ENCODE measurements at regions not wholly inside any gene's neighbourhood (a gene's known extent, or its start where the extent isn't known, plus 50 kb on each side); places are given as distances from the start of the nearest gene placed in this dataset.
"Not testable (repeated sequence)": the region's sequence is repeated elsewhere in the genome, so short reads cannot be mapped to it uniquely, and the experiment has no call there.

DNA sequence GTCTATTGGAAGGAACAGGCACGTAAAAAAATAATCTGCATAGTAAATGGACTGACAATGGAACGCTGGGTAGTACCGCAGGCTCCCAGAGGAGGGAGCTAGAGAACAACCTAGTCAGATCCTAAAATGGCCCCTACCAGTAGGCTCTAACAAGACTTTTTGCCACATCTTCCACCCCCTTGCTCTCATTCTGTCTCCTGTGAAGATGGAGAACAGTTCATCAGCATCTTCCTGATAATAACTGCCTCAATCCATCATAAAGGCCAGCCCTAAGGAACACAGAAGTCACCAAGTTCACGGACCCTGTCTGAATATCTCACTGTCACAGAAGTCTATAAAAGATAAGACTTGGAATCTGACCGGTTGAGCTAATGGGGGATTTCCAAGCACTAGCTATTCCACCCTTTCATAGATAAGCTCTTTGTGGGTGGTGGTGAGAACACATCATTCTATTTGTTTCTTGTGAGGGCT is 133.4 kb downstream of the SLC1A3 start:
- DNase-seq, result peak; percentile 34

DNA sequence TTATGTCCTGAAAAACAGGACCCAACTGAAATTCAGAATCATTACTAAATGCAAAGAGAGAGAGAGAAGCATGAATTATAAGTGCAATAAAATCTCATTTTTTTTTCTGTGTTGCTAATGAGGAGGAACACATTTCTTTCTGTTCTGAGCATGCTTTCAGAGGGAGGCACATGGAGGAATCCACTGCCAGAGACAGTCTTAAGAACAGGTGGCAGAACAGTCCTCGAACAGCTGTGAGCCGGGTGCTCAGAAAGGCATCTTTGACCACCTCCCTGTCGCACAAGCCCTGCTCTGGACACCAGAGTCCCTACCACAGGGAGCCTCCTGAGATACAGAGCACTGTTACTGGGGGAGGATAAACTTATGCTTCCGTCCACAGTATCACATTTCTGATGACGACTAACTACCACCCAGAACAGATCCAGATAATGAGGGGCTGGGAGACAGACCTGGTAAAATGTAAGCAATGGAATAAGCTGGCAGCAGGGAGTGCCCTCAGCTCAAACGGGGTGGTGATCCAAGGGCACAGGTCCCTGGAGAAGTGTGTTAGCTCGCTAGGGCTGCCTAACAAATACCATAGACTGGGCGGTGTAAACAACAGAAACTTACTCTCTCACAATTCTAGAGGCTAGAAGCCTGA is 134.0 kb downstream of the SLC1A3 start:
- no peak for DNase-seq

DNA sequence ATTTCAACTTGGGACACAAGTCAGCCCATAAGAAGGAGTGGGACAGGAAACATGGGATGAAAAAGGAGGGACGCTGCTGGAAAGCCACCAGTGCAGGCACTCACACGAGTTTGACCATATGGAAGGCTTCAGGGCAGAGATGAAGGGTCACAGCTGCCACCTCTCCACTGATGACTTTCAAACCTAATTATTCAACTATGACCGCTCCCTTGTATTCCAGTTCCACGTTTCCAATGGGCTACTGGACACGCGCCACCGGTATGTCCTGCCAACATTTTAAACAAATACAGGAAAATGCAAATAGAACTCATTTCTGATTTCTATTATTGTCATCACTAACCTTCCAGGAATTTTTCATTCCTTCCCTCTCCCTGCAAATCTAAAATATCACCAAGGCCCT is 134.7 kb downstream of the SLC1A3 start:
- no peak for DNase-seq

DNA sequence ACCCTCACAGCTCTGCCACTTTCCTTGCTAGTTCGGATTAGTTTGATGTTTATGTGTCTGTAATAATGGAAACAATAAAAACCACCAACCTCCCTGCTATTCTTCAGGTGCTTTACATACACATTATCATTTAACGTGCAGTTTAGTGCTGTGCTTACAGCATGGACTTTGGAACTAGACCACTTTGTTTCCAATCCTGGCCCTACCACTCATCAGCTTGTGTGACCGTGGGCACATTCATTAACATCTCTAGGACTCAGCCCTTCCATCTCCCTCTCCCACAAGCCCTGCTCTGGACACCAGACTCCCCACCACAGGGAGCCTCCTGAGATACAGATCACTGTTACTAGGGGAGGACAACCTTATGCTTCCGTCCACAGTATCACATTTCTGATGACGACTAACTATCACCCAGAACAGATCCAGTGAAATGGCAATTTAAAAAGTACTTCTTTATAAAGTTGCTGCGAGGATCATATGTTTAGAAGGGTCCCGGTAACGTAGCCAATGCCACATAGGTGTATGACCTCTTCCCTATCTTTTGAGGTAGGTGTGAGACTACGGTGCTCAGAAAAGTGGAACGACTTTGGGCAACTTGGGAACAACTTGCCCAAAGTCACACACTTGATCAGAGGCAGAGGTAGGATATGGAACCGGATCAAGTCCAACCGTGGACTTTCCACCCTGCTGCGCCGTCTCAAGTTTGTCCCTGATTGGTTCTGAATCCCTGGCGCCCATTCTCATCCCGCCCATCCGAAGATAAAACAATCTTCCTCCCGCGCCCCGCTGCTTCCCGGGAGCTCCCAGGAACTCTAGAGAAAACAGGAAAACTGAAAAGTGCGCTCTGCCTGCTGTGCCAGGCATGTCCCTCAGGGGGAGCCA is 132.4 kb upstream of the NIPBL start:
- no peak for DNase-seq

DNA sequence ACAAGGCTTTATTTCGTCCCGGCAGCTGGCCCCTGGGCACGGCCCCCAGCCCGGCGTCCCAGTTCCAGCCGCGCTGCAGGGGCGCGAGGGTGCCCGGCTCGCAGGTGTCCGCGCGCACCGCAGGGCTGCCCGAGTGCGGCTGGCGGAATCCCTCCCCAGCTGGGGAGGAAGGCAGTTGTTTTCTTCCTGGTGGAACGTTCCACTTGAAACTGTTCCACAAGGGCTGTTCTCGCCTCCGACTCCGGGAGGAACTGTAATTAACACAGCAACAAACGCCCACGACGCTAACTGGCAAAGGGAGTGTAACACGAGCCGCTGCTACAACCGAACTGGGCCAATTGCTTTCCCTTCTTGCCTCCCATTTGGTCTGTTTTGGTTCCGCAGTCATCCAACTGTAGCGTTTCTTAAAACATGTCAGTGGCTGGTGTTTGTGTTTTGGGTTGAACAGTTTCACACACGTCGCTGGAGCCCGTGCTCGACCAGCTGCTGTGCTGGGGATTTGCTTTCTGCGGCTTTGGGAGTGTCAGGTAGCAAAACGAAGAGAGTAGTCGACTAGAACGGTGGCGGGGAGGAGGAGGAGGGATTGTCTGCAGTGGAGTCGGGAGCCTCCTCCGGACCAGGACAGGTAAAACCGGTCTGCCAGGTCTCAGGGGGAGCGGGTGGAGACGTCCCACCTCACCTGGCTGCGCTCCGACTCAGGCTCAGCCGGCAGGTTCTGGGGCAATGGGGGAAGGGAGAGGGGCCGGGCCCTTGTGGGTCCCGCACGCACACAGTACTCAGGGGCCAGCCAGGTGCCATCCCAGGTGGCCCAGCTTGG is 131.6 kb upstream of the NIPBL start:
- DNase-seq, result peak; percentile 50

DNA sequence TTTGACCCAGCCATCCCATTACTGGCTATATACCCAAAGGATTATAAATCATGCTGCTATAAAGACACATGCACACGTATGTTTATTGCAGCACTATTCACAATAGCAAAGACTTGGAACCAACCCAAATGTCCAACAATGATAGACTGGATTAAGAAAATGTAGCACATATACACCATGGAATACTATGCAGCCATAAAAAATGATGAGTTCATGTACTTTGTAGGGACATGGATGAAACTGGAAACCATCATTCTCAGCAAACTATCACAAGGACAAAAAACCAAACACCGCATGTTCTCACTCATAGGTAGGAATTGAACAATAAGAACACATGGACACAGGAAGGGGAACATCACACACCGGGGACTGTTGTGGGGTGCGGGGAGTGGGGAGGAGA is 128.8 kb upstream of the NIPBL start:
- not testable (repeated sequence) for DNase-seq

DNA sequence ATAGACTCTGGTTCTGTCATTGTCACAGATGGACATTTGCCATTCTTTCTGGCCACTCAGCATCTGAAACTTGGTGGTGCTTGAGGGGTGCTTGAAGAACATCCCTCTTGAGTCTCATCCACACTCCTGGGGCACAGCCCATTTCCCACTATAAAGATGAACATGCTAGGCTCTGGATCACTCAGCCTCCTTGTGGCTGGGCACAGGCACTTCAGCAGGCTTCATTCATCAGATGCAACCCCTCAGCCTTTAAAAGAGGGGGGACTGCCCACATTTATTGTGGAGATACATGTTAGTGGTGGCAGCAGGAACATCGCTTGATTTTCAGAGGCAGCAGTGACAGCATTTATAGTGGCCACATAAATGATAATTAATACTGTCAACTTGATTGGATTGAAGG is 124.7 kb upstream of the NIPBL start:
- no peak for DNase-seq

DNA sequence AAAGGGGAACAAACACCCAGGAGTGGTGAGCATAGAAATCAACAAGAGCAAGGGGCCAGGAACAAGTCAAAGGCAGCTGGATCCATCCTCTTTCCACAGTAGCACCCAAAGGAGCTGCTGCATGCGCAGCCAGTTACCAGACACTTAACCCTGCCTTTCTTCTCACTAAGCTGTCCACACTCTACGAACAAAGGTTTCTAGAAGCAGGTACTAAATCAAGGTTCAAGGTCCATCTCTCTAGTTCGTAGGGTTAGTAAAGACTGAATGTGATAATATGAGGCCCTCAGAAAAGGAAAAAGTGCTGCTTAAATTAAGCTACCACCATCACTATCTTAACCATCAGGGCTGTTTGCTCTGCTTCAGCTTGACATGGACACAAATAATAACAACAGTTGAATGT is 121.2 kb upstream of the NIPBL start:
- DNase-seq, result no peak

DNA sequence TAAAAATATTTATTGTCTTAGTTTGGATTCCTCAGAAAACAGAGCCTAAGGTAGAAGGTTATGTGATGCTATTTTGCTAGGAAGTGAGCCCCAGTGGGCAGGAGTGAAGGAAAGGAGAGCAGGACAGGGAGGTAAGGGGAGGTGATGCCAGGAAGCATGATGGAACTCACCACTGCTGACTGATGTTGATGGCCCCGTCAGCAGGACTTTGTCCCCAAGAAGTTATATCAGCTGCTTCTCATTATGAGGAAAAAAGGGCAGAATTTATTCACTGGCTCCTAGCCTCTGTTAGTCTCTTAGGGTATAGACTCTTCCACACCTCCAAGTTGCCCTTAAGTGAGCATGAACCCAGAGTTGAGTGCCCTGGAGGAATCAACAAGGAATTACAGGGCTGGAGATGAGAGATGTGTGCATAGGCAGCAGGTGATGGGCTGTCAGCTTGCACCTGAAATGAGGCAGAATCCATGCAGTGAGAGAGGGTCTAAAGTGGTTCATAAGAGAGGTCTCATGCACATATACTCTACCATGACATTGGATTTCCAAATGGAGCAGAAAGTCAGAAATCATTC is 120.6 kb upstream of the NIPBL start:
- no peak for DNase-seq

DNA sequence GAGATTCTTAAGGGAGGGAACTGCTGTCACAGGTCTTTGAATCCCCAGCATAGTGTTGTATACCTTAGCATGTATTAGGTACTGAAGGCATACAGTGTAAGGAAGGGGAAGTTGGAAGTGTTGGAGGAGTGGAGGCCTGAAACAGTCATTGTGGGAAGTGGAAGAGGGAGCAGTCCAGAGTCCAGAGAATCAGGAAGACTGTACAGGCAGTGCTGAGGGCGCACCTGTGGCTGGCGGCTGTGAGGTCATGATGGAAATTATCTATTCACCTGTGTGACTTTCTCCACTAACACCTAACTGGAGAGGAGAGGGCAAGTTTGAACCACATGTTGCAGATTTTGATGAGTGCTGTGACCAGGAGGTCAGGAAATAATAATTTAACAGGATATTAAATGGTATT is 119.7 kb upstream of the NIPBL start:
- no peak for DNase-seq

DNA sequence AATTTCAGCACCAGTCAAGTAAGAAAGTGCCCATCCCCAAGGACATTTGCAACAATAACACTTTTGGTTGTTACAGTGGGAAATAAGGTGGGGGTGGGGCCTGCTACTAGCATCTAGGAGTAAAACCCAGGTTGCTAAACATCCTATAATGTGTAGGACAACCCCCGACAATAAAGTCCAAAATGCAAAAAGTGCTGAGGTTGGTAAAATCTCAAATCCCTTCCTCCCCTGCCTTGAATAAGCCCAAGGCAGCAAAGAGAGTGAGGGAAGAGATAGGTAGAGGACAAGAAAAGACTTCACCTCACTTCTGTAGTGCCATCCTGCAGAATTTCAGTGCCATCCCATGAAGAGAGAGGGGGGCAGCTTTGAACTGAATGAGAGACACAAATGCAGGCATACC is 117.5 kb upstream of the NIPBL start:
- no peak for DNase-seq

DNA sequence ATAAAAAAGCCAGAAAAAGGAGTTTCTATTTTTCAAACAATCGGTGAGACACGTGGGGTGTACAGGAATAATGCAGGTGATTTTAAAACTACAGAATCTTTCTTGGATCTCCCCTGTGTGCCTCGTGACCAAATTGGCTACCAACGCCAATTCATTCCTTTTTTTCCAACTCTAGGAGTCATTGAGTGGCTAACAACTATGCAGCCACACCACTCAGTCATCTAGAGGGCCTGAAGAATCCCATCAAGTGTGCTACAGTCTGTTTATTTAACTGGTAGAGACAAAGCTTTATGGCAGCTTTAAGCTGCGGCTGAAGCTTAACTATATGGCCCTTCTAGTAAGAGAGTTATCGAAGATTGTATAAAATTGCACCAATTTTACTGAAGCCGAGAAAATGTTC is 113.1 kb upstream of the NIPBL start:
- no peak for DNase-seq

DNA sequence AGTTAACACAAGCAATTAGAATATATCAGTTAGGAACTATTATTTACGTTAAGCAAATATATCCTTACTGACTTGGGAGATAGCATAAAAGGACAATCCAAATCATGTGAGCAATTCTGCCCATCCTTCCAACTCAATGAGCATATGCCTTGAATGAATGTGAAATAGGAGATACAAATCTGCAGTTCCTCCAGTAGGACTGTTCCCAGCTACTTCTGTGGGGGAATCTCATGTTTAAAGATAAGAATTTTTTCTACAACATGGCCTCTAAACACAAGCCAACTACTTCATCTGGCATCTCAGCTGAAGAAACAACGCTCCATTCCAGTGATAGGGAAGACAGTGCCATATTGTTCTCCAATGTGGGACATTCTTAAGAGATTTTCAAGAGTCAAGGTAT is 110.7 kb upstream of the NIPBL start:
- DNase-seq, result no peak

DNA sequence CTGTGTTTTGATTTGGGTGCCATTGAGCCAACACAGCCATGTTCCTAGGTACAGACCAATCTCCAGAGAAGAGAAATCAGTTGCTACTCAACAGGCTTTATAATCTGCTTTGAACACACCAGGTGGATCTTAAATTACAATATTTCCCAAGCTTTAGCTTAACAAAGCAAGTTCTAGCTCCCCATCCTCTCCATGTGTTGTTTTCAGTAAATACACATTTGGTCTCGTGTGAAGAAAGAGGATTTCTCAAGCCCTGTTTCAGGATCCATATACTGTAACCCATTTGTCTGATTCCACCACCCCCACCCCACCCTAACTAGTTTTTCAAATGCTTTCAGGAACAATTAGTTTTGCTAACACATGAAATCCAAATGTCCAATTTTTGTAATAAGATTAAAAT is 109.6 kb upstream of the NIPBL start:
- DNase-seq, result no peak

DNA sequence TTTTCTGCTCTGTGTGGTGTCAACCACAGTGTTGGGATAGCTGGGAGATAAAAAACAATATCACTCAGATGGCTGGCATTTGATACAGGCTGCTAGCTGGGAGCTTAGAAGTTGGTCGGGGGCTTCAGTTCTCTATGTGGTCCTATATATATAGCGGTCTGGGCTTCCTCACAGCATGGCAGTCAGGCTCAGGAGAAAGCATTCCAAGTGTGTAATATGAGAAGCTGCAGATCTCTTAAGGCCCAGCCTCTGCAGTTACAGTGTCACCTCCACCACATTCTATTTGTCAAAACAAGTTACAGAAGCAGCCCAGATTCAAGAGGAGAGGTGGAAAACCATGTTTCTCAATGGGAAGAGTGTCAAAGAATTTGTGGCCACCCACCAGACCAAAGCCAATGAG is 108.1 kb upstream of the NIPBL start:
- DNase-seq, result no peak

DNA sequence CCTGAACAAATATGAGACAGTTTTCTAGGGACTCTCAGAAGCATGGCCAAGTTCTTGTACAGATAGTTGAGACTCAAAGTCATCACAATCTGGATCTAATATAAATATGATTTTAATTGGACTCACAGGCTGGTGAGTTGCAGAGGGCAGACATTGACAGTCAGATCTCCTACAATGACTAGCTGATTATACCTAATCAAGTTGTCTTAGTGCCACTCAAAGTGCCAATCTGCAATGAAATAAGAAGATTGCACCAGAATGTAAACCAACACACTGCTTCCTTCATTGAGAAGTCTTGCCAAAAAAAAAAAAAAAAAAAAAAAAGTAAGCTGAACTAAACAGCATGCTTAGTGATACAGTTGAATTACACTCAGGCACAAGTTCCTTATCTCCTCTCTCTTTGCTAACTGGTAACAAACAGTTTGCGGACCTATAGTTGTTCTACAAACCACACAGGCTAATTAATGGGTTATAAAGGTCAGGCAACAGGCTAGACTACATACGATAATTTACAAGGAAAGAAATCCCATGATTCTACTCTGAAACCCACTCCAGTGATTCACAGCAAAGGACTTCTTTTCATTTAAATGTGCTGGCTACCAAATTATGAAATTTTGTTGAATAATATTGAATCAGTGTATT is 107.3 kb upstream of the NIPBL start:
- DNase-seq, result no peak

DNA sequence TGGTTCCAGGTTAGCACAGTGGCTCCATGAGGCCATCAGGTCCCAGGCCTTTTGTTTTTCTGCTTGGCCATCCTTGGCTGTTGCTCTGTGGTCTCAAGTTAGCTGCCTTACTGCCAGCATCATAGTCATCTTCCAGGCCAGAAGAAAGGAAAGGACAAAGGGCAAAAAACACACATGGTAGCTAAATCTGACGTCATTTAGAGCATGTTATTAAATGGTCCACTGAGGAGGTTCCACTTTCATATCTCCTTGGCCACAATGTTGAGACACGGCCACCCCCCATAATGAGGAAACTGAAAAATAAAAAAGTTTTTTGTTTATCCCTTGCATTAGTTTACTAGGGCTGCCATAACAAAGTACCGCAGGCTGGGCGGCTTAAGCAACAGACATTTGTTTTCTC is 106.4 kb upstream of the NIPBL start:
- DNase-seq, result no peak

DNA sequence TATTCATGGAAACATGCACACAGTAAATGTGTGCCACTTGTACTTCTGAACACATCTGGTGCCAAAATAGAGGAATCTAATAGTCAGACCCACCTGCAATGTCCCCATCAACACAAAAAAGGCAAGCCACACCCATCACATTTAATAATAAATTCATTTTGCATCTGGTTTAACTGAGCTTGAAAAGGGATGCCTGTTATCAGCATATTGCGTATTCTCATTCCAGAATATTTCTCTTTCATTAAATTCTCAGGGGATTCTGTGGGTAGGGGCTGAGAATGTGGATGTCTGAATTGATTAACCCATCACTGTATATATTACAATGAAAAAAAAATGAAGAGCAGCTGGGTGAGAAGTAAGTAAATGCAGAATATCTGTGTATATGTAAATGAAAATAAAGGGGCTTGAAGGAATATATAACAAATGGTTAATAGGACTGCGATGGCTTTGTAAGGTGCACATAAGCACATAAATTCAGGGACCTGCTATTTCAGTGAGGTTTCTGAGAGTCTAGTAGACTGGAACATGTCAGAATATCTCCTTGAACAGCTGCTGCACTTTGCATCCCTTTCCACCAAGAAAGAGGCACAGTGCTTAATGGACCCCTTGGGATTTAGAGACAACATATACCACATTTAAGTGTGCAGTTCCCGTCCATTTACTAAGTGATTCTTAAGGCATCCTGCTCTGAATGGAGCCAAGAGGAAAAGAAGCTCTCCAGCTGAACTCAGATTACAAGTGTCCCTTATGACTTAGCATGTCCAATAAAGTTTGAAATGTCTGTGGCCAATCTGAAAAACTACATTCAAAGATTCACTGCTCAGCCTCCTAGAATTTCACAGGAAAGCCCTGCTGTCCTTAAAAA is 104.1 kb upstream of the NIPBL start:
- DNase-seq, result no peak

DNA sequence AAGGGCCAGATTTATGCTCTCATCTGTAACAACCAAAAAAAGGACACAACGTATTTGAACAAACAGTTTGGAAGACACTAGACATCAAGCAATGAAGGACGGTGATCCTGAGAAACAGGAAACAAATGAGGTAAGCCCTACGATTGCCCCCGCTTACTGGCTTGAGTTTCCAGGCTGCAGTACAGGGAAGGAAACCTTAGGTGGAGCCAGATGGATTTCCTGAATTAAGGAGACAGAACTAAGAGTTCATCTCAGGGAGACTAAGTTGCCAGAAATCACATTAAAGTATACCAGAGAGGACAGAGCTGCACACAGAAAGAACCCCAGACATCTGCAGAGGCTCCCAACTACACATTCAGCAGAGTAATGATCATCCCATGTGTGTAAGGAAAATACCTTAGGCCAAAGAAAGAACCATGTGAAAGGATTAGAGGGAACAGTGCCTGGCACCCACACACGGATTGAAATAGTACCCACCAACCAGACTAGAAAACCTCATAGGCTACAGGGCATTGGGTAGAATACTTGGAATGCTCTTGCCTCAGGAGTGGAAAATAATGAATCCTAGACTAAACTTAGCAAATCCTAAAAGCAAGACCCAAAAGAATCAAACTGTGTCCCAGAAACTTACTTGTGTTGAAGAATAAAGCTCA is 99.3 kb upstream of the NIPBL start:
- peak; percentile 3 for DNase-seq

DNA sequence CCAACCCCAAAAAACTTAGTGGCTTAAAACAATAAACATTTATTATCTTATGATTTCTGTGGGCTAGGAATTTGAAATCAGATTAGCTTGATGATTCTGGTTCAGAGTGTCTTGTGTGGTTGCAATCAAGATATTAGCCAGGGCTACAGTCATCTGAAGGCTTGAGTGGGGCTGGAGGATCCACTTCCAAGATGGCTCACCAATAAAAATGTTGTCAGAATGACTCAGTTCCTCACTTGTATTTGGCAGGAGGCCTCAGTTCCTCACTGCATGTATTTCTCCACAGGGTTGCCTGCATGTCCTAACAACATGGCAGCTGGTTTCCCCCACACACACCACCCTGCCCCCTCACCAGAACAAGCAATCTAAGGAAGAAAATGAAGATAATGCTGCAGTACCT is 98.2 kb upstream of the NIPBL start:
- no peak for DNase-seq

DNA sequence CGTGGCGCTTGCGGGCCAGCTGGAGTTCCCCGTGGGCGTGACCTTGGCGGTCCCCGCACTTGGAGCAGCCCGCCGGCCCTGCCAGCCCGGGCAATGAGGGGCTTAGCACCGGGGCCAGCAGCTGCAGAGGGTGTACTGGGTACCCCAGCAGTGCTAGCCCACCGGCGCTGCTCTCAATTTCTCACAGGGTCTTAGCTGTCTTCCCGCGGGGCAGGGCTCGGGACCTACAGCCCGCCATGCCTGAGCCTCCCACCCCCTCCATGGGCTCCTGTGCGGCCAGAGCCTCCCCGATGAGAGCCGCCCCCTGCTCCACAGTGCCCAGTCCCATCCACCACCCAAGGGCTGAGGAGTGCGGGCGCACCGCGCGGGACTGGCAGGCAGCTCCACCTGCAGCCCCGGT is 94.0 kb upstream of the NIPBL start:
- DNase-seq, result not testable (repeated sequence)
